Uterus (tissue), 3 donors: ENCODE measurements at regions not wholly inside any gene's neighbourhood (a gene's known extent, or its start where the extent isn't known, plus 50 kb on each side); places are given as distances from the start of the nearest gene placed in this dataset.

Experiments used
- DNase-seq, 2 donors: peaks; one replicate each; pipeline ENCODE4 v3.0.0-alpha.2; 2019 to 2020
- H3K27ac ChIP-seq, 2 donors: fragments of 200-600 bp; sonication (generic); 1 replicate in 1 of 2; 2 replicates in 1 of 2; pipeline ENCODE4 v1.5.1; 2016 to 2018
- H3K27me3 ChIP-seq, 2 donors: fragments of 200-600 bp; sonication (generic); one replicate each; pipeline ENCODE4 v1.5.1; 2018 to 2019; ENCODE audit warnings: control low read depth in 1 of 2
- H3K36me3 ChIP-seq, 2 donors: fragments of 200-600 bp; sonication (generic); one replicate each; pipeline ENCODE4 v1.5.1; 2019; ENCODE audit warnings: control low read depth in 1 of 2
- H3K4me1 ChIP-seq, 2 donors: fragments of 200-600 bp; sonication (generic); one replicate each; pipeline ENCODE4 v1.5.1; 2018 to 2019; ENCODE audit warnings: control low read depth in 1 of 2
- H3K4me3 ChIP-seq, 2 donors: fragments of 200-600 bp; sonication (generic); 1 replicate in 1 of 2; 2 replicates in 1 of 2; pipeline ENCODE4 v1.5.1; 2018 to 2019; ENCODE audit warnings: mild to moderate bottlenecking in 1 of 2
- H3K9me3 ChIP-seq, 2 donors: fragments of 200-600 bp; sonication (generic); one replicate each; pipeline ENCODE4 v1.5.1; 2019; ENCODE audit warnings: control low read depth in 1 of 2
- POLR2A ChIP-seq, 2 donors: fragments of 450-650 bp; IDR thresholded peaks; one replicate each; pipeline ENCODE4 v1.6.1; 2016; ENCODE audit warnings: antibody characterized with exemption in 2 of 2, mild to moderate bottlenecking in 1 of 2, moderate library complexity in 1 of 2
- intact Hi-C: fragments of 100-400 bp; cut with DNase I; formaldehyde crosslinking; loops from one replicate; pipeline ENCODE4 v1.15.1; 2023; ENCODE audit warnings: low total_unique reads
- TF ChIP-seq, protein P1 (sequence below), 4 experiments: fragments of 200-600 bp in 2 of 4; fragments of 450-650 bp in 2 of 4; sonication (generic) in 2 of 4; IDR thresholded peaks; one replicate each; pipeline ENCODE4 v1.5.1; 2016 to 2019; ENCODE audit warnings: antibody characterized with exemption in 4 of 4, mild to moderate bottlenecking in 2 of 4, moderate library complexity in 1 of 4
- donor health status: DM: yes; HTN: yes; CAD: no.

DNA sequence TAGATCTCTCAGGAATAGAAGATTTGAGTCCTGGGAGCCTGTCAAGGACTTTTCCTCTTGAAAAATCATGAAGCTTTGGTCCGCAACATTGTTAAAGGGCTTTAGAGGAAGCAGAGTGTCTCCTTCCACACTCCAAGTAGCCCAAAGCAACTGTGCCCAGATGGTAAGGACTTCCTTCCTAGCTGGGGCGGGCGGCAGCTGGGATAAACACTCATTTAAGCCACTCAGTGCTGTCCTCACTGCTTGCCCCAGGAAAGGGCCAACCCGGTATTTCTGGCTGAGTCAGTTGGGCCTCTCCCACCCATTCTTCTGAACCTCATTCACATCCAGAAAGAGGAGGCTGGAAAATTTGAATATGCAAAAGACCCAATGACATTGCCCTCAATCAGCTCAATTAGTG lies 144.3 kb downstream of the CHIC2 start:
- TF ChIP-seq, protein P1, sequence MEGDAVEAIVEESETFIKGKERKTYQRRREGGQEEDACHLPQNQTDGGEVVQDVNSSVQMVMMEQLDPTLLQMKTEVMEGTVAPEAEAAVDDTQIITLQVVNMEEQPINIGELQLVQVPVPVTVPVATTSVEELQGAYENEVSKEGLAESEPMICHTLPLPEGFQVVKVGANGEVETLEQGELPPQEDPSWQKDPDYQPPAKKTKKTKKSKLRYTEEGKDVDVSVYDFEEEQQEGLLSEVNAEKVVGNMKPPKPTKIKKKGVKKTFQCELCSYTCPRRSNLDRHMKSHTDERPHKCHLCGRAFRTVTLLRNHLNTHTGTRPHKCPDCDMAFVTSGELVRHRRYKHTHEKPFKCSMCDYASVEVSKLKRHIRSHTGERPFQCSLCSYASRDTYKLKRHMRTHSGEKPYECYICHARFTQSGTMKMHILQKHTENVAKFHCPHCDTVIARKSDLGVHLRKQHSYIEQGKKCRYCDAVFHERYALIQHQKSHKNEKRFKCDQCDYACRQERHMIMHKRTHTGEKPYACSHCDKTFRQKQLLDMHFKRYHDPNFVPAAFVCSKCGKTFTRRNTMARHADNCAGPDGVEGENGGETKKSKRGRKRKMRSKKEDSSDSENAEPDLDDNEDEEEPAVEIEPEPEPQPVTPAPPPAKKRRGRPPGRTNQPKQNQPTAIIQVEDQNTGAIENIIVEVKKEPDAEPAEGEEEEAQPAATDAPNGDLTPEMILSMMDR (IDR thresholded peaks at IDR 0.05): no peak
- TF ChIP-seq POLR2A (IDR thresholded peaks at IDR 0.05): no peak
- intact Hi-C loops: no loop called here
- no peaks in the 10 kb centered on the region for H3K27me3 ChIP-seq
- no peak overlapping the region for H3K27ac ChIP-seq
- DNase-seq: no peak
- no peaks in the 10 kb centered on the region for H3K4me1 ChIP-seq
- no peak overlapping the region for H3K4me3 ChIP-seq
- no peaks in the 10 kb centered on the region for H3K9me3 ChIP-seq
- no peaks in the 10 kb centered on the region for H3K36me3 ChIP-seq

DNA sequence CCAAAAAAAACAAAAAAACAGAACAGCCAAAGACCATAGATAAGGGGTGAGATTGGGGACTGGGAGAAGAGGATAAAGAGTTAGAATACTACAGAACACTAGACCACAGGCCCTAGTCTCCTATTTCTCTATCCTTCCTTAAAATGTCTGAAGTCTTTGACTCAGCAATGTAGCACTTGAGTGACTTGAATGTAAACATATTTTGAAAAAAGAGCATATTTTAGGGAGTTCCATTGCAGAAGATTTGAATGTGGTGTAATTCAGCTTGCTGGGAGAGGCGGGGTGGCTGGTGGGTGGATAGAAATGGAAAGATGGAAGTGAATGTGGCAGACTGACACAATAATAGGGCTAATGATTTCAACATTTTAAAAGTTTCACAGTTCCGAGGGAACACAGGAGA lies 144.9 kb downstream of the CHIC2 start:
- TF ChIP-seq, protein P1 (IDR thresholded peaks at IDR 0.05): no peak
- TF ChIP-seq POLR2A (IDR thresholded peaks at IDR 0.05): no peak
- Histone ChIP-seq H3K9me3 (no peaks in the 10 kb centered on the region), H3K4me1 (no peaks in the 10 kb centered on the region), H3K36me3 (no peaks in the 10 kb centered on the region), H3K27me3 (no peaks in the 10 kb centered on the region), H3K27ac (no peak overlapping the region), H3K4me3 (no peak overlapping the region)
- DNase-seq: no peak
- intact Hi-C loops: loop anchor here (10.0 kb wide), 1 partner anchor 295 kb away; no protein-coding TSS in a partner anchor

DNA sequence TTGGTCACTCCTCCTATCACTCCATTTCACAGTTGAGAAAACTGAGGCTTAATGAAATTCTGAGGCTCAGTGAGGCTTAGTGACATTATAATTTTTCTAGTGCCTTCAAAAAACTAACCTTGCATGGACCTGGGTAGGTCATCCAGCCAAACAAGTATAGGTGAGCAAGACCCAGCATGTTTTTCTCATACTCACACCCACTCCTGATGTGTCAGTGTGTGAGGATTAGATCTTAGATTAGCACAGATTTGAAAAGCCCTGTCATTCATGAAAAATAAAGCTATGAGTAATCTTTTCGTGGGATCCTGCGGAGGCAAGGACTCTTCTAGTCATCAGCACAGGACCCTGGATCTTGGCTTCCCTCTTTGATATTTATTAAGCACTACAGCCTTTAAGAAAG lies 146.7 kb downstream of the CHIC2 start:
- no peaks in the 10 kb centered on the region for H3K27me3 ChIP-seq
- no peak overlapping the region for H3K27ac ChIP-seq
- no peaks in the 10 kb centered on the region for H3K36me3 ChIP-seq
- TF ChIP-seq, protein P1 (IDR thresholded peaks at IDR 0.05): no peak
- TF ChIP-seq POLR2A (IDR thresholded peaks at IDR 0.05): no peak
- H3K4me3 ChIP-seq: no peak overlapping the region
- no peaks in the 10 kb centered on the region for H3K4me1 ChIP-seq
- DNase-seq: no peak
- intact Hi-C loops: loop anchor here (10.0 kb wide), 1 partner anchor 297 kb away; no protein-coding TSS in a partner anchor
- H3K9me3 ChIP-seq: no peaks in the 10 kb centered on the region

DNA sequence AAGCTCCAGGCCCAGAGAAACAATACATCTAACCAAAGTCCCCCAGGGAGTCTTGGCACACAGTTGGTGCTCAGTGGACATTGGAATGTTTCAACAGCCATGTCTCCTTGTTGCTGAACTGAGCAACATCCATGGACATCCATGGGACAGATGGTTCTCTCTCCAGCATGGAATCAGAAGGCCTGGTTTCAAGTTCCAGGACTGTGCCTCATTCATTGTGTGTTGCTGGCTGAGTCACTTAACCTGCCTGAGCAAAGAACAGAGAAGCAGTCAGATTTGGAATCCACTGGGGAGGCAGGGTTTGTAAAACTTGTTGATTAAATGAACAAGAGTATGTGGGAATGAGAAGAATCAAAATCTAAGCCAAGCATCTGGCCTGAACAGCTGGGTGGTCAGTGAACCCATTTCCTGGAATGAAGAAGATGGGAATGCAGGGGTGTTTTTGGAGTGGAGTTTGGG lies 147.9 kb downstream of the CHIC2 start:
- DNase-seq: no peak
- no peaks in the 10 kb centered on the region for H3K36me3 ChIP-seq
- intact Hi-C loops: loop anchor here (10.0 kb wide), 1 partner anchor 298 kb away; no protein-coding TSS in a partner anchor
- no peaks in the 10 kb centered on the region for H3K4me1 ChIP-seq
- TF ChIP-seq POLR2A (IDR thresholded peaks at IDR 0.05): no peak
- TF ChIP-seq, protein P1 (IDR thresholded peaks at IDR 0.05): no peak
- H3K4me3 ChIP-seq: no peak overlapping the region
- H3K27me3 ChIP-seq: no peaks in the 10 kb centered on the region
- no peaks in the 10 kb centered on the region for H3K9me3 ChIP-seq
- no peak overlapping the region for H3K27ac ChIP-seq

DNA sequence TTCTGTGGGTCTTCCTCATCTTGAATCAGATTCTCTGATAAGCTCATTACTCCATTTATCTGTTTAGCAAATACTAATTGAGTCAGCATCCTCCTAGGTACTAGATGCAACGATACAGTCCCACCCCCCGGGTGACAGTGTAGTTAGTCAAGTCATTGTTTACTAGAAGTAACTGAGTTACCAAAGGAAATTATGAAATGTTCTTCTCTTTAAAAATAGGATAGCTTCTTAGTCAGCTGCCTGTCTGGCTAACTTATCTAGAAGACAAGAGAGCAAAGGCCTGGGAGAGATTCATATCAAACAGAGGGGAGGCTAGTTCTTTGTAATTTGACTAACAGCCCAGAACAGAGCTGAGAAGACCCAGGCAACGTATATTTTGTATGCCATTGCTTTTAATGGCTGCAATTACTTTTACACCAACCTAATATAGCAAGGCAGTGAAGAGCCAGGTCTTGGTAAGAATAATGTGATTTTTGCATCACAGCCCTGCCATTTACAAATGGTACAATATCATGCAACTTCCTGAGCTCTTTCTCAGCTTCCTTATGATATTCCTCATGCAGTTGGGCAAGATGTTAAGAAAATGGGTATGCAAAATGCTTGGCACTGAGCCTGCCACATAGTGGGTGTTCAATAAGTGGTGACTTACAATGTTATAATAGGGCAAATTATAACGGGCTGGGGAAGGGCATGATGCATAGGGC lies 149.9 kb downstream of the CHIC2 start:
- Histone ChIP-seq H3K9me3 (no peaks in the 10 kb centered on the region), H3K4me1 (no peaks in the 10 kb centered on the region), H3K27ac (no peak overlapping the region), H3K27me3 (no peaks in the 10 kb centered on the region), H3K4me3 (no peak overlapping the region), H3K36me3 (no peaks in the 10 kb centered on the region)
- intact Hi-C loops: loop anchor here (10.0 kb wide), 1 partner anchor 300 kb away; no protein-coding TSS in a partner anchor
- DNase-seq: no peak
- TF ChIP-seq, protein P1 (IDR thresholded peaks at IDR 0.05): no peak
- TF ChIP-seq POLR2A (IDR thresholded peaks at IDR 0.05): no peak
